SU-DHL-6 (cell line): ENCODE measurements at regions not wholly inside any gene's neighbourhood (a gene's known extent, or its start where the extent isn't known, plus 50 kb on each side); places are given as distances from the start of the nearest gene placed in this dataset.

Experiments
- H2AFZ ChIP-seq: fragments of 200-600 bp; sonication (generic); 2 replicates; pipeline ENCODE4 v1.6.1; 2014; ENCODE audit warnings: low read depth, mild to moderate bottlenecking, moderate library complexity, mixed read lengths, antibody characterized with exemption, low read length; ENCODE audit not compliant: severe bottlenecking
- H3F3A ChIP-seq: fragments of 200-600 bp; shearing (Covaris generic); 2 replicates; pipeline ENCODE4 v1.6.0; 2016; ENCODE audit warnings: antibody characterized with exemption, mild to moderate bottlenecking; ENCODE audit not compliant: insufficient read depth
- H3K27ac ChIP-seq: fragments of 200-600 bp; sonication (generic); 2 replicates; pipeline ENCODE4 v1.5.1; 2016; ENCODE audit warnings: low read depth, mild to moderate bottlenecking, low read length, moderate library complexity, mixed read lengths
- H3K27me3 ChIP-seq: fragments of 200-600 bp; sonication (generic), shearing (Covaris generic); 2 replicates; pipeline ENCODE4 v1.6.0; 2014; ENCODE audit warnings: mild to moderate bottlenecking, low read length
- H3K36me3 ChIP-seq: fragments of 200-600 bp; sonication (generic); 2 replicates; pipeline ENCODE4 v1.6.1; 2014; ENCODE audit warnings: mild to moderate bottlenecking, low read length, mixed read lengths
- H3K4me2 ChIP-seq: fragments of 300-600, 200-600 bp; shearing (Covaris generic), sonication (generic); 2 replicates; pipeline ENCODE4 v1.6.0; 2014; ENCODE audit warnings: low read length, low read depth, mild to moderate bottlenecking; ENCODE audit not compliant: poor library complexity, severe bottlenecking
- H3K4me3 ChIP-seq: fragments of 200-600 bp; sonication (generic); 2 replicates; pipeline ENCODE4 v1.5.1; 2014; ENCODE audit warnings: antibody characterized with exemption, low read length, mild to moderate bottlenecking, mixed read lengths; ENCODE audit not compliant: insufficient read depth, poor library complexity, severe bottlenecking
- H3K79me2 ChIP-seq: fragments of 200-600 bp; sonication (generic); 2 replicates; pipeline ENCODE4 v1.6.1; 2014; ENCODE audit warnings: mild to moderate bottlenecking, low read length, moderate library complexity; ENCODE audit not compliant: insufficient read depth
- H3K9ac ChIP-seq: fragments of 200-600 bp; sonication (generic); 2 replicates; pipeline ENCODE4 v1.7.0; 2014; ENCODE audit warnings: mild to moderate bottlenecking, low read length
- H3K9me2 ChIP-seq: fragments of 200-600 bp; sonication (generic); replicated peaks from 2 replicates; pipeline ENCODE4 v1.6.1; 2014; ENCODE audit warnings: low read length; ENCODE audit not compliant: insufficient read depth
- H3K9me3 ChIP-seq: fragments of 200-600 bp; sonication (generic); 2 replicates; pipeline ENCODE4 v1.6.1; 2014; ENCODE audit warnings: low read length, mixed read lengths; ENCODE audit not compliant: insufficient read depth
- H4K20me1 ChIP-seq: fragments of 200-600 bp; sonication (generic); 2 replicates; pipeline ENCODE4 v1.6.1; 2014; ENCODE audit warnings: low read depth, mild to moderate bottlenecking, antibody characterized with exemption, low read length, moderate library complexity, mixed read lengths
- CTCF ChIP-seq: fragments of 200-600 bp; sonication (generic); IDR thresholded peaks from one replicate; pipeline ENCODE4 v1.5.1; 2017; ENCODE audit warnings: antibody characterized with exemption, mild to moderate bottlenecking, low read length, moderate library complexity; ENCODE audit not compliant: insufficient read depth, poor library complexity, severe bottlenecking
- EZH2phosphoT487 ChIP-seq: fragments of 200-600 bp; sonication (generic), shearing (Covaris generic); conservative IDR thresholded peaks from 2 replicates; pipeline ENCODE4 v1.6.1; 2018; ENCODE audit warnings: mild to moderate bottlenecking, antibody characterized with exemption, low read length, moderate library complexity, mixed read lengths

DNA sequence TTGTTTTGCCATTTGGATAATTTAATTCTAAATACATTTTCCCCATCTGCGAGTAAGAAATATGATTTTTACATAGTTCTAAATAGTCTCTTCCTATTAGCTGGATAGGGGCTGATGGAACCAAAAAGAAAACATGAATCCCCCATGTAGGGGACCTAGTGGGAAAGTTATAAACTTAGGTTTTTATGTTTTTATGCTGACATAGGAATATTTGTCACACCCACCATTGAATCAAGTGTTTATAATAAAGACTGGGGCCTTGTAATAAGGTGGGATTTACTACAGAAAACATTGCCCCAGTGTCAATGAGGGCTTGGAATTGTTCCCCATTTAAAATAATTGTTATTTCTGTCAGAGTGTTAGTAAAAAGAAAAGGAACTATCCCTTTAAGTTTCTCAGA lies 2506.6 kb downstream of the PCDH7 start:
- Histone ChIP-seq H4K20me1 (no peaks in the 10 kb centered on the region), H3K9me2 (no peaks in the 10 kb centered on the region), H3K27ac (no peak overlapping the region), H3K9ac (no peak overlapping the region), H2AFZ (no peak overlapping the region), H3K36me3 (no peaks in the 10 kb centered on the region), H3K4me3 (no peak overlapping the region), H3K4me2 (no peak overlapping the region), H3K9me3 (no peaks in the 10 kb centered on the region), H3F3A (no peaks in the 10 kb centered on the region), H3K27me3 (no peaks in the 10 kb centered on the region), H3K79me2 (no peaks in the 10 kb centered on the region)
- TF ChIP-seq EZH2phosphoT487 (no peak), CTCF (no peak)

GRCh38 chr4:33255094-33255493 lies 2534.9 kb downstream of the PCDH7 start:
- no peak overlapping the region for H3K4me3 ChIP-seq

GRCh38 chr4:33255507-33255906 lies 2535.3 kb downstream of the PCDH7 start:
- Histone ChIP-seq H3K9me3 (no peaks in the 10 kb centered on the region), H3K36me3 (no peaks in the 10 kb centered on the region), H3K27me3 (no peaks in the 10 kb centered on the region), H3K4me2 (no peak overlapping the region), H3K9ac (no peak overlapping the region), H3K27ac (no peak overlapping the region), H2AFZ (no peak overlapping the region), H3K4me3 (no peak overlapping the region), H3K9me2 (no peaks in the 10 kb centered on the region), H3K79me2 (no peaks in the 10 kb centered on the region), H4K20me1 (no peaks in the 10 kb centered on the region), H3F3A (no peaks in the 10 kb centered on the region)
- TF ChIP-seq EZH2phosphoT487 (no peak), CTCF (no peak)

More at GRCh38 chr4:33255094-33255493, 2534.9 kb downstream of the PCDH7 start:
- H3K27me3 ChIP-seq, result no peaks in the 10 kb centered on the region
- no peak overlapping the region for H3K9ac ChIP-seq
- H3K79me2 ChIP-seq, result no peaks in the 10 kb centered on the region
- no peak overlapping the region for H2AFZ ChIP-seq
- H4K20me1 ChIP-seq, result no peaks in the 10 kb centered on the region
- no peaks in the 10 kb centered on the region for H3K9me2 ChIP-seq
- H3F3A ChIP-seq, result no peaks in the 10 kb centered on the region
- H3K36me3 ChIP-seq, result no peaks in the 10 kb centered on the region
- TF ChIP-seq CTCF (no peak), EZH2phosphoT487 (no peak)
- H3K27ac ChIP-seq, result no peak overlapping the region
- H3K4me2 ChIP-seq, result no peak overlapping the region
- no peaks in the 10 kb centered on the region for H3K9me3 ChIP-seq

DNA sequence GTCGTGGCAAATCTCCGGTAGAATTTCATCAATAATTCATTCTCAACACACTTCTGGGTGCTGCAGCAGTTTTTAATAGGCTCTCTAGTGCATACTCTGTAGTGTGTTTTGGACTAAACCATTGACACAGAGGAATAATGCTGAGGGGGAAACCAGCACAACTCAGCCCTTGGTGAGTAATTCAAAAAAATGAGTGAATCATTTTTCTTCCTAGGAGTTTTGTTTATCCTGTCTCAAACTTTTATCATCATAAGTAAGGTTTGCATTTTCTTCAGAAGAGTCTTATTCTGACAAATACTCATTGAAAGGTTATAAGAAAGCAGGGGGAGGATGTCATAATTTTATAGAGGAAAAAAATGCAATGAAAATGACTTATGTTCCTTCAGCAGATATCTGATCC lies 2542.7 kb downstream of the PCDH7 start:
- no peaks in the 10 kb centered on the region for H3K36me3 ChIP-seq
- H3K9me3 ChIP-seq, result no peaks in the 10 kb centered on the region
- H3K9ac ChIP-seq, result no peak overlapping the region
- H3F3A ChIP-seq, result no peaks in the 10 kb centered on the region
- H3K4me3 ChIP-seq, result no peak overlapping the region
- H4K20me1 ChIP-seq, result no peaks in the 10 kb centered on the region
- no peak overlapping the region for H3K4me2 ChIP-seq
- TF ChIP-seq EZH2phosphoT487 (no peak), CTCF (no peak)
- no peaks in the 10 kb centered on the region for H3K79me2 ChIP-seq
- no peak overlapping the region for H3K27ac ChIP-seq
- no peaks in the 10 kb centered on the region for H3K27me3 ChIP-seq
- H3K9me2 ChIP-seq, result no peaks in the 10 kb centered on the region
- no peak overlapping the region for H2AFZ ChIP-seq
